ENCODE measurements at regions not wholly inside any gene's neighbourhood (a gene's known extent, or its start where the extent isn't known, plus 50 kb on each side); places are given as distances from the start of the nearest gene placed in this dataset.

DNA sequence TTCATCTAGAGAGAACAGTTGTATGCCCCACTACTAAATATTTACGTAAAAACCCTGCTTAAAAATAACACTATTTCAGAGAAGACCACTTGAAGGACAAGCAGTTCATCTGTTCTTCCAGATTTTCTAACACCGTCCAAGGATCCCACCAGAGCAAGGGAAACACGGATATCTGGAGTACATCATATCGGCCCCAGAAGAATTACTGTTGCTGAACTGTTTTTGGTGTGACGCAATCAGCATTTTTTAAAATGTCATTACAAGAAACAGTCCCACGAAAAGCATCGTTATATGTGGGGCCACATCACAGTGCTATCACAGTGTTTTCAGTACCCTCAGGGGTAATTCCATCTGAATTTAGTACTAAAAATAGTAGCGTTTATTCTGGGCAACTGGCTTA is 134.5 kb upstream of the PKDCC start:
- Histone ChIP-seq H3K23ac (ENCODE audit: low read length) (no peak overlapping the region), H3K4me1 (ENCODE audit: control insufficient read depth in 1 of 2, insufficient read depth in 2 of 2, low read length in 2 of 2) (peaks cover 0 to 2% of the 10 kb centered on the region in 2 experiments), H3K9ac (ENCODE audit: low read length) (no peak overlapping the region), H3K4ac (ENCODE audit: low read depth, low read length) (no peak overlapping the region), H3K14ac (ENCODE audit: low read length) (no peak overlapping the region), H4K12ac (ENCODE audit: low read depth, low read length) (no peak overlapping the region), H2AFZ (ENCODE audit: insufficient read depth, low read length, poor library complexity) (no peak overlapping the region), H4K91ac (ENCODE audit: low read depth, low read length) (no peak overlapping the region), H2BK12ac (ENCODE audit: low read length) (no peak overlapping the region), H3K18ac (ENCODE audit: low read length) (no peak overlapping the region), H2BK120ac (ENCODE audit: insufficient read depth, low read length, poor library complexity) (no peak overlapping the region), H2BK5ac (ENCODE audit: low read depth, low read length, poor library complexity) (no peak overlapping the region), H3K27me3 (ENCODE audit: insufficient read depth, low read length) (no peaks in the 10 kb centered on the region), H3K36me3 (ENCODE audit: control insufficient read depth in 1 of 2, insufficient read depth in 2 of 2, low read length in 2 of 2) (no peaks in the 10 kb centered on the region), H2AK5ac (ENCODE audit: low read length) (no peak overlapping the region), H3K4me2 (ENCODE audit: low read length) (no peak overlapping the region), H3K9me3 (ENCODE audit: insufficient read depth, low read depth, low read length) (no peaks in the 10 kb centered on the region), H3K79me2 (ENCODE audit: control insufficient read depth, insufficient read depth, low read length, poor library complexity) (no peaks in the 10 kb centered on the region), H3K27ac (ENCODE audit: low read depth, low read length) (no peak overlapping the region), H4K8ac (ENCODE audit: low read depth, low read length) (no peak overlapping the region), H3K79me1 (ENCODE audit: low read length) (no peaks in the 10 kb centered on the region), H3K4me3 (ENCODE audit: low read depth, low read length) (no peak overlapping the region)
- WGBS (ENCODE audit: extremely low coverage, insufficient coverage, insufficient read length) = no CpG with 5 or more reads among the region's 8 CpGs
- no peak for DNase-seq

DNA sequence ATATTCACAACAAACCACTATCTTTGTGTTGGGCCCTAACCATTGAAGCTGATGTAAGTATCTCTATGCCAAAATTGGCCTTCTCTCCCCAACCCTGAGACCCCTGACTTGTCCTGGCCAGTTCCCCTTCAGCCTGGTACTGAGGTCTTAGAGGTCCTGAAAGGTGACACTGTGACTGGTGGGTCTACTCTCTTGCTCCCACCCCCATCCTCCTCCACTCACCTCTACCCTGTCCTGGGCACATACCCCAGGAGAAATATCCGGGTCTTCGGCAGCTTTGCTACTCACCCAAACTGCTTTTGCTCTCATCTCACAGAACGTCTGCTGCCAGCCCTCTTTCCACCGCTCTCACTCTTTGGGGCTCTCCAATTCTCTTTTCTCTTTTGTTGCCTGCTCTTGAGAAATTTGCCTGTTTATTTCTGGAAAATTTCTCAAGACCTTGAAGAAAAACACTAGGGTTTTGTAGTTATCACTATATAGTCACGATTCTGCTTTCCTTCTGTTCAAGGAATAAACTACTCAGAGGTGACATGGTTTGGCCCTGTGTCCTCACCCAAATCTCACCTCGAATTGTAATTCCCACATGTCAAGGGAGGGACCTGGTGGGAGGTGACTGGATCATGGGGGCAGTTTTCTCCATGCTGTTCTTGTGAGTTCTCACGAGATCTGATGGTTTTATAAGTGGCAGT is 133.8 kb upstream of the PKDCC start:
- Histone ChIP-seq H3K9ac (ENCODE audit: low read length) (no peak overlapping the region), H3K23ac (ENCODE audit: low read length) (no peak overlapping the region), H3K4me2 (ENCODE audit: low read length) (no peak overlapping the region), H2BK5ac (ENCODE audit: low read depth, low read length, poor library complexity) (peak overlapping the region; percentile 33), H3K79me2 (ENCODE audit: control insufficient read depth, insufficient read depth, low read length, poor library complexity) (no peaks in the 10 kb centered on the region), H4K8ac (ENCODE audit: low read depth, low read length) (no peak overlapping the region), H3K27ac (ENCODE audit: low read depth, low read length) (no peak overlapping the region), H2BK12ac (ENCODE audit: low read length) (peak overlapping the region; percentile 36), H3K4ac (ENCODE audit: low read depth, low read length) (no peak overlapping the region), H3K79me1 (ENCODE audit: low read length) (no peaks in the 10 kb centered on the region), H3K4me1 (ENCODE audit: control insufficient read depth in 1 of 2, insufficient read depth in 2 of 2, low read length in 2 of 2) (peaks cover 0 to 2% of the 10 kb centered on the region in 2 experiments), H2AK5ac (ENCODE audit: low read length) (no peak overlapping the region), H2AFZ (ENCODE audit: insufficient read depth, low read length, poor library complexity) (no peak overlapping the region), H3K9me3 (ENCODE audit: insufficient read depth, low read depth, low read length) (no peaks in the 10 kb centered on the region), H3K27me3 (ENCODE audit: insufficient read depth, low read length) (no peaks in the 10 kb centered on the region), H3K4me3 (ENCODE audit: low read depth, low read length) (no peak overlapping the region), H4K12ac (ENCODE audit: low read depth, low read length) (no peak overlapping the region), H4K91ac (ENCODE audit: low read depth, low read length) (peak overlapping the region; percentile 25), H3K36me3 (ENCODE audit: control insufficient read depth in 1 of 2, insufficient read depth in 2 of 2, low read length in 2 of 2) (no peaks in the 10 kb centered on the region), H3K14ac (ENCODE audit: low read length) (no peak overlapping the region), H2BK120ac (ENCODE audit: insufficient read depth, low read length, poor library complexity) (no peak overlapping the region), H3K18ac (ENCODE audit: low read length) (no peak overlapping the region)
- DNase-seq = no peak
- WGBS (ENCODE audit: extremely low coverage, insufficient coverage, insufficient read length) = no CpG with 5 or more reads among the region's 7 CpGs

DNA sequence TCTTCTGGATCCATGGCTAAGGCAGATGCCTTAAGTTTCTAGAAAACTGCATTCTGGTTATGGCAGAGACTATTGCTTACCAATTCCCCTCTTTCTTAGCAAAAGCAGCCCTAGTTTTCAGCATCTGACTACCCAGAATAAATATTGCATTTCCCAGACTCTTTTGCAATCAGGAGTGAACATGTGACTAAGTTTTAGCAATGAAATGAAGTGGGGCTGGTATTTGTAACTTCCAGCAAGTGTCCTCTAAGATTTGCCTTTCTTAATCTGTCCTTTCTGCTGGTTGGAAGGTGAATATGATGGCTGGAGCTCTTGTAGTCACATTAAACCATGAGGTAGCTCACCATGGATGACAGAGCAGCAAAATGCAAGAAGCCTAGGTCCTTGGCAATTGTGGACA is 132.9 kb upstream of the PKDCC start:
- H3K79me1 ChIP-seq (ENCODE audit: low read length) = no peaks in the 10 kb centered on the region

DNA sequence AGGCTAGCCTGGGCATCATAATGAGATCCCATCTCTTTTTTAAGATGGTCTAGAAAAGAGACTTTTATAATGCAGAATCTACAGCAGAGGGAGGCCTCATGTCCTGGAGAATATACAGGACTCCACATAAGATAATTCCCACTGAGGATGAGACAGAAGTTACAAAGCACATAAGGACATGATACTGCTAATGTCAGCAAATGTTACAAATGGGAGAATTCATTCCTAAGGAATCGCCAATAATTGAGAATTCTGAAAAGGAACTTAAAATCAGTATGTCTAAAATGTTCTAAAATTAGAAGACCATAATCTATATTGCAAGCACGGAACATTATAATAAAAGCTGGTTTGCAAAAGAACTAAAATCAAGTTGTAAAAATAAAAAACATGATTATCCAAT is 131.6 kb upstream of the PKDCC start:
- Histone ChIP-seq H3K4ac (ENCODE audit: low read depth, low read length) (no peak overlapping the region), H4K91ac (ENCODE audit: low read depth, low read length) (no peak overlapping the region), H4K12ac (ENCODE audit: low read depth, low read length) (no peak overlapping the region), H3K27me3 (ENCODE audit: insufficient read depth, low read length) (no peaks in the 10 kb centered on the region), H2BK12ac (ENCODE audit: low read length) (no peak overlapping the region), H2BK5ac (ENCODE audit: low read depth, low read length, poor library complexity) (no peak overlapping the region), H3K79me1 (ENCODE audit: low read length) (no peaks in the 10 kb centered on the region), H2AK5ac (ENCODE audit: low read length) (no peak overlapping the region), H2AFZ (ENCODE audit: insufficient read depth, low read length, poor library complexity) (no peak overlapping the region), H3K4me3 (ENCODE audit: low read depth, low read length) (no peak overlapping the region), H3K23ac (ENCODE audit: low read length) (no peak overlapping the region), H3K4me1 (ENCODE audit: control insufficient read depth in 1 of 2, insufficient read depth in 2 of 2, low read length in 2 of 2) (peaks cover 0 to 3% of the 10 kb centered on the region in 2 experiments), H3K9ac (ENCODE audit: low read length) (no peak overlapping the region), H3K79me2 (ENCODE audit: control insufficient read depth, insufficient read depth, low read length, poor library complexity) (no peaks in the 10 kb centered on the region), H3K4me2 (ENCODE audit: low read length) (no peak overlapping the region), H3K36me3 (ENCODE audit: control insufficient read depth in 1 of 2, insufficient read depth in 2 of 2, low read length in 2 of 2) (no peaks in the 10 kb centered on the region), H3K14ac (ENCODE audit: low read length) (no peak overlapping the region), H3K18ac (ENCODE audit: low read length) (no peak overlapping the region), H2BK120ac (ENCODE audit: insufficient read depth, low read length, poor library complexity) (no peak overlapping the region), H3K27ac (ENCODE audit: low read depth, low read length) (no peak overlapping the region), H3K9me3 (ENCODE audit: insufficient read depth, low read depth, low read length) (no peaks in the 10 kb centered on the region), H4K8ac (ENCODE audit: low read depth, low read length) (no peak overlapping the region)
- WGBS (ENCODE audit: extremely low coverage, insufficient coverage, insufficient read length) = no CpG with 5 or more reads among the region's 2 CpGs
- DNase-seq = no peak

More for the DNA sequence above, 132.9 kb upstream of the PKDCC start:
- H3K9ac ChIP-seq (ENCODE audit: low read length) = no peak overlapping the region
- H2BK5ac ChIP-seq (ENCODE audit: low read depth, low read length, poor library complexity) = no peak overlapping the region
- H3K9me3 ChIP-seq (ENCODE audit: insufficient read depth, low read depth, low read length) = no peaks in the 10 kb centered on the region
- H2BK12ac ChIP-seq (ENCODE audit: low read length) = no peak overlapping the region
- no peak overlapping the region for H3K4ac ChIP-seq (ENCODE audit: low read depth, low read length)
- no peak overlapping the region for H2AK5ac ChIP-seq (ENCODE audit: low read length)
- H3K4me2 ChIP-seq (ENCODE audit: low read length) = no peak overlapping the region
- H4K91ac ChIP-seq (ENCODE audit: low read depth, low read length) = no peak overlapping the region
- no peak overlapping the region for H2BK120ac ChIP-seq (ENCODE audit: insufficient read depth, low read length, poor library complexity)
- H3K23ac ChIP-seq (ENCODE audit: low read length) = no peak overlapping the region
- no peak overlapping the region for H3K18ac ChIP-seq (ENCODE audit: low read length)
- H3K79me2 ChIP-seq (ENCODE audit: control insufficient read depth, insufficient read depth, low read length, poor library complexity) = no peaks in the 10 kb centered on the region
- no peak overlapping the region for H3K27ac ChIP-seq (ENCODE audit: low read depth, low read length)
- no peaks in the 10 kb centered on the region for H3K27me3 ChIP-seq (ENCODE audit: insufficient read depth, low read length)
- H3K14ac ChIP-seq (ENCODE audit: low read length) = no peak overlapping the region
- no peaks in the 10 kb centered on the region for H3K36me3 ChIP-seq (ENCODE audit: control insufficient read depth in 1 of 2, insufficient read depth in 2 of 2, low read length in 2 of 2)
- H4K8ac ChIP-seq (ENCODE audit: low read depth, low read length) = no peak overlapping the region
- no peak overlapping the region for H4K12ac ChIP-seq (ENCODE audit: low read depth, low read length)
- H3K4me3 ChIP-seq (ENCODE audit: low read depth, low read length) = no peak overlapping the region
- H3K4me1 ChIP-seq (ENCODE audit: control insufficient read depth in 1 of 2, insufficient read depth in 2 of 2, low read length in 2 of 2) = peaks cover 0 to 2% of the 10 kb centered on the region in 2 experiments
- no peak for DNase-seq
- no peak overlapping the region for H2AFZ ChIP-seq (ENCODE audit: insufficient read depth, low read length, poor library complexity)

Data from trophoblast cell (in vitro differentiated cells and primary cell).